ENCODE measurements at regions not wholly inside any gene's neighbourhood (a gene's known extent, or its start where the extent isn't known, plus 50 kb on each side); places are given as distances from the start of the nearest gene placed in this dataset.
"Not testable (repeated sequence)": the region's sequence is repeated elsewhere in the genome, so short reads cannot be mapped to it uniquely, and the experiment has no call there.

GRCh38 chr21:33993286-33994231 lies 78.0 kb upstream of the ATP5PO start:
- peak; percentile 83 to 86 for DNase-seq

GRCh38 chr21:33992412-33992811 lies 76.8 kb upstream of the ATP5PO start:
- DNase-seq, result not testable (repeated sequence)

- no peak for DNase-seq
These were observed 75.5 kb upstream of the ATP5PO start for GRCh38 chr21:33991133-33991532.

- no peak for DNase-seq
These were observed 73.8 kb upstream of the ATP5PO start for GRCh38 chr21:33989440-33989839.

- no peak for DNase-seq
These were observed 72.8 kb upstream of the ATP5PO start for GRCh38 chr21:33988237-33989017.

- no peak for DNase-seq
These were observed 71.9 kb upstream of the ATP5PO start for GRCh38 chr21:33987461-33987860.

- no peak for DNase-seq
These were observed 69.8 kb upstream of the ATP5PO start for GRCh38 chr21:33985117-33986050.

GRCh38 chr21:33984021-33984481 lies 68.4 kb upstream of the ATP5PO start:
- DNase-seq, result no peak

- no peak for DNase-seq
These were observed 65.9 kb upstream of the ATP5PO start for GRCh38 chr21:33981391-33982101.

GRCh38 chr21:33980276-33980916 lies 64.8 kb upstream of the ATP5PO start:
- DNase-seq, result peak; percentile 33 to 43

- DNase-seq, result no peak
These were observed 63.0 kb upstream of the ATP5PO start for GRCh38 chr21:33978585-33978984.

- DNase-seq, result no peak
These were observed 62.2 kb upstream of the ATP5PO start for GRCh38 chr21:33977721-33978369.

GRCh38 chr21:33977017-33977720 lies 61.6 kb upstream of the ATP5PO start:
- DNase-seq, result no peak

- peak; percentile 40 to 50 for DNase-seq
These were observed 60.7 kb upstream of the ATP5PO start for GRCh38 chr21:33976082-33977016.

- DNase-seq, result peak; percentile 87 to 91
These were observed 60.0 kb upstream of the ATP5PO start for GRCh38 chr21:33975548-33976081.

- no peak for DNase-seq
These were observed 59.2 kb upstream of the ATP5PO start for GRCh38 chr21:33974513-33975468.

GRCh38 chr21:33973268-33973667 lies 57.7 kb upstream of the ATP5PO start:
- no peak for DNase-seq
